GM21737 (cell line): ENCODE measurements at regions not wholly inside any gene's neighbourhood (a gene's known extent, or its start where the extent isn't known, plus 50 kb on each side); places are given as distances from the start of the nearest gene placed in this dataset.
A peak's percentile ranks its signal among the peaks of the same experiment; 100 is the strongest.

Experiments used
- ATAC-seq: cut with Tn5 transposase; IDR thresholded peaks from one replicate; pipeline ENCODE4 v1.9.1; 2021; ENCODE audit warnings: mild to moderate bottlenecking, moderate library complexity; ENCODE audit not compliant: unreplicated experiment

GRCh38 chr9:90249094-90249493 is 393.5 kb downstream of the DIRAS2 start:
- ATAC-seq: no peak

- no peak for ATAC-seq
Measured at GRCh38 chr9:90251316-90251715, 391.3 kb downstream of the DIRAS2 start.

DNA sequence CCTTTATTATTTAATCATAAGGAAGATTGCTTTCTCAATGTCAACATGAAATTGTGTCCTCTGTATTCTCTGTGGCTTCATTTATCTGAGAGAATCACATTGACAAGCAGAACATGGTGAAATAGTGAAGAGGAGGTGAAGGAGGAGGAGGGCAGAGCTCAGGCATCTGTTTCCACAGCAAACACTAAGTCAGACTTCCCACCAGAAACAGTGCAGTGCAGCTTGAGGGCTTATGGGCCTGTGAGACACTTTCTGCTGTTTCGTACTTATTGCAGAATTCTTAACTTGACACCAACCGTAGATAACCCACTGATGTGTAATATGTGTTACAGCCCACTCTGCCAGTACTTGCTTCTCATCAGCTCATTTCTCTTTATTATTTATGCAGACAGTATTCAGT is 386.3 kb downstream of the DIRAS2 start:
- ATAC-seq: no peak

GRCh38 chr9:90259311-90260246 is 383.0 kb downstream of the DIRAS2 start:
- no peak for ATAC-seq

DNA sequence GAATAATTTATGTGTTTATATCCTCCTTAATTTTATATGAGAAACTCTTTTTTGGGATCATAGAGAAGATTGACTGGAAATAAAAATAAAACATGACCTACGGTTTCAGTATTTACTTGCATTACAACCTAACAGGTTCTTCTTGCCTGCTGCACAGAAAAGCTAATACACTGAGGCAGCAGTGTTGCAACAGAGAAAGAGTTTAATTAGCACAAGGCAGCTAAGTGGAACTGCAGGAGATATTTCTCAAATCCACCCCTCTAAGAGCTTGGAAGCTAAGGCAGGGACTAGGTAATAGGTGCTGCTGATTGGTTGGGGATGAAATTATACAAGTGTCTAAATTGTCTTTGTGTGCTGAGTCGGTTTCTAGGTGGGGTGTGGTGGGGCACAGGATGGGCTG is 380.9 kb downstream of the DIRAS2 start:
- no peak for ATAC-seq

- no peak for ATAC-seq
Measured at GRCh38 chr9:90268613-90269012, 374.0 kb downstream of the DIRAS2 start.

DNA sequence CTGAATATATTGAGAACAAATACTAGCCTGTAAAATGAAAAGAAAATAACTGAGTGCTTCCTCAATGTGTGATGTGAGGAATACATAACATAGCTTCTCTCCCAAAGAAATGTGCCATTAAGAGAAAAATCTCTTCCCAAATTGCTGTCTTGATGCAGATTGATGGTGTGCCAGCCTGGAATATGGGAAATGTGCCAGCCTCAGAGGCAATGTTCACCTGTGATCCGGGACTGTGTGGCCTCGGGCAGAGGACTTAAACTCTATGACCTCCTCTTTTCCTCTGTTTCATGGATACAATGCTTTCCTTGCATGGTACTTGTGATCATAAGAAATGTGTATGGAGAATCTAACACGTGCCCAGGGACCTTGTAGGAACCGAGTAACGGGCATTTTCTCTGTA is 370.9 kb downstream of the DIRAS2 start:
- ATAC-seq: no peak

- ATAC-seq: no peak
Measured at GRCh38 chr9:90274725-90275124, 367.9 kb downstream of the DIRAS2 start.

DNA sequence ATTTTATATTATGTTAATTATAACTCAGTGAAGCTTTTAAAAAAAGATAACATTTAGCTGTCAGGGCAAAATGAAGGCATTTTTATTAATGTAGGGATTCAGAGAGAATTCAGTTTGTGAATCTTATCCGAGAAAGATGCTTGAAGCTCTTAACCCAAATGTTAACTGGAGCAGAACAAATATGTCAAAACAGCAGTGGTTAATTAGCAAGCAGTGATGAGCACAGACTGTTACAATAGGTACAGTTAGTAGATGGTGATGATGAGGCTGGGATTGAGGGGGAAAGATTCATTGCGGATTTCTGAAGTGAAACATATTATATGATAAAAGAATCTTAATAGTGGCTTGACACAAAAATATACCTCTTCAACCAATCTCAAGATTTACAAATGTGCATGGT is 356.7 kb downstream of the DIRAS2 start:
- ATAC-seq: no peak

DNA sequence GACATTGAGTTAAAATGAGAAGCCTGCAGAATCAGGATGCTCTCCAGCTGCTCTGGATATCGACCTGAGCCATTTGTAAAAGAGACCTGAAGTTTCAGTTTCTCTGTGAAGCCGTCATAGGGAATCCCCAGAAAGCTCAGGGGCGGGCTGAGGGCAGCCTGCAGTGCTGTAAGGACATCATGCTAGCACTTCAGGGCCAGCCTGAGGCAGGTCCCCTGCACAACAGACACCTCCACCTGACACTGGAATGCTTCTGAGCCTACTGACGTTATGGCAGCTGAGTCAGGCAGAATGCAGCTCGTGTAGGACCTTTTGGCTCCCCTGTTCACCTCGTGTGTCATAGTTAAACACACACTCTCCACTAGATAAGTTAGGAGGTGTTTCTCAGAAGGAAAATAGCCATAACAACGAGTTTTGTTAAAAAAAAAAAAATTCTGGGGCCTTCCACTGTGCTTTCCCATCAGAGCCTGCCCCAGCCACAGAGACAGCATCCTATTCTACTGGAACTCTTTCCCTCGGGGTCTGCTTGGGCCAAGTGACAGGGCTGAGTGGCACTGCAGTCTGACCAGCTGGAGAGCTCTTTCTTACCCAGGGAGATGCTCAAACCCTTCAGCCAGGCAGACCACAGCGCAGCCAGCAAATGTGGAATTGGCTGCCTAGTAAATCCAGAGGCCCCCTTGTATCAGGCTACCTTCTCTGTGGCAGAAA is 354.9 kb downstream of the DIRAS2 start:
- peak; percentile 90 for ATAC-seq

DNA sequence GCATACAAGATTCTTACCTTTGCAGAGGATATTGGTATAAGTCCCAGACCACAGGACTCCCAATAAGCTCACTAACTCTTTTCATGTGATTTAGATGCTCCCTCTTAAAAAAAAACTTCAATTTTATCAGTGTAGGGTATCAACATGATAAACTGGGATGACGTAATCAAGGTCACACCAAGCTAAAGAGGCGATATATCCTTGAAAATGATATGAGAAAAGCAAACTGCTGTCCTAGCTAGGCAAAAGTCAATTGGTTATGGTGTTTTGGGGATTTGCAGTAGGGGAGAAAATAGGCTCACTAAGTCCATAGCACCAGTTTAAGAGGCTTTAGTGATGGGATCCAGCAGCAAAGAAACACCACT is 354.4 kb downstream of the DIRAS2 start:
- no peak for ATAC-seq

DNA sequence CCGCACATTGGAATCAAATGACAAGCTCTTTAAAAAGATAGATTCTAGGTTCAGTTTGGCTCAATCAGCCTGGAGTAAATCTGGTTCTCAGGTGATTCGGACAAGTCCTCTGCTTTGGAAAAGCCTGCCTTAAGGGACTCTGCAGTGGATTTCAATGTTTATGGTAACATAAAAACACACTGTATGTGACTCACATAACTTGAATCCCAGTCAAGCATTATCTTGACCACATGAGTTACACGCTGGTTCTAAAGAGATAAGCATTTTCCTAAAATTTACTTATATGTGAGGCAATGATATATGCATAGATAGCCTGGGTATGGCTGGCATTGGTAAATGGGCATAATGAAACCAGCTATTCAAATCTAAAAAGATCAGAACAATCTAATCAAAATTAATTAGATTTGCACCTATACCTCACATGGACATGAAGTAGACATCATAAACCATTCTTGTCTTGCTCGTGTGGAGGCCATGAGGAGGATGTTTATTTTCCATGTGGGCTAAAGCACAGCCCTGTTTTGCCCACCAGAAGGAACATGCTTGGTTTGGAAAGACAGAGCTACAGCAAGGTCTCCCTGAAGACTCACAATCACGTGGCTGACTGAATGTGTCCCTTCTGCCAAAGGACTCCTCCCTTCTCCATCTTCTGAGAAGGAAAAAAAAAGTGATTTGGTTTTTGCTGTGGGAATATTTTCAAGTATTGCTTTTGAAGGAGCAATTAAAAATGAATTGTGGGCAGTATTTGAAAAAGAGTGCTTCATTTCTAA is 351.7 kb downstream of the DIRAS2 start:
- no peak for ATAC-seq

DNA sequence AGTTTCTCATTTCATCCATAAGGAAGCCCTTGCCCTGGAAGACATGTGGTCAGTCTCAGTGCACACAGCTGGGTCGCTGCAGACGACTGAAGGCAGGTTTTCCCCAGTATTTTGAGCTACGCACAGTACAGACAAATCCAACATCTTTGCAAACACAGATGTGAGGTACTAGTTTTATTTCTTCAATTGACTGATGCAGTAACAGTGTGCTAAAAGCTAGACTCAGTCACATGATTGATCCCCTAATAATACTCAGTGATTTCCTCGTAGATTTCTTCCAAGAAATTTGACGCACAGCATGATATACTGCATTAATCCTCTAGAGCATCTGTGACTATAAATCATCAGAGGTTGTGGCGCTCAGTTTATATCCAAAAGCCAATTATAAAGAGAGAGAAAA is 346.1 kb downstream of the DIRAS2 start:
- no peak for ATAC-seq

DNA sequence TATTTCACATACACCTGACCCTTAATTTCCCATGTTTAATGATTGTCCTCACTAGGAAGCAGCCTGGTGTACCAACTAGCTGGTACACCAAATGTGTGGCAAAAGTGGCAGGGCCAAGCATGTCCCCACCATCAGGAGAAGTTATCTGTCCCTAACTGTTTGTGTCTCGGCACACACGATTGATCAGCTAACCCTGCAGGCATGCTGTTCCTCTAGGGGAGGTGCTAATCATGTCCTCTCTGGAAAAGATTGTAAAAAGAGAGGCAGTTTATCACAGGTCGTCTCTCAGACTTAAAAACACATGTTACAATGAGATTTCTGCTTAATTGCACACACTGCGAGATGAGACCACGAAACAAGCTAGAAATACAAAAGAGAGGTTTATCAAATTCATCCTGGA is 342.7 kb downstream of the DIRAS2 start:
- ATAC-seq: no peak

- no peak for ATAC-seq
Measured at GRCh38 chr9:90300611-90301276, 341.9 kb downstream of the DIRAS2 start.

DNA sequence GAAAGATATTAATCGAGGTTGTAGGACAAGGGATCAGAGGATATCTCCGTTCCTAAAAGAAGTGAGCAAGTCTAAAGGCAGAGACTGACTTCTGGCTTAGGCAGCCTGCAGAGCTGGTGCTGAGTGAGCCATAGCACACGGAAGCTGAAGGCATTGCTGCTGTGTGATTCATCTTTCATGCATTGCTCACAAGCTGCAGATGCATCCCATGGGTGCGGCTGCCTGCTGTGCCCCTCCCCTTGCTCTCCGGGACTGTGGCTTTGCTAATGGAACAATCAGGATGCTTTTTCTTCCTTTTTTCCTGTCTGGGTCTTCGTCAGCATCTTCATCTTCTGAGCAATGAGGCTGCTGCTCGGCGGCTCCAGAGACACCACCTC is 341.4 kb downstream of the DIRAS2 start:
- ATAC-seq: no peak

DNA sequence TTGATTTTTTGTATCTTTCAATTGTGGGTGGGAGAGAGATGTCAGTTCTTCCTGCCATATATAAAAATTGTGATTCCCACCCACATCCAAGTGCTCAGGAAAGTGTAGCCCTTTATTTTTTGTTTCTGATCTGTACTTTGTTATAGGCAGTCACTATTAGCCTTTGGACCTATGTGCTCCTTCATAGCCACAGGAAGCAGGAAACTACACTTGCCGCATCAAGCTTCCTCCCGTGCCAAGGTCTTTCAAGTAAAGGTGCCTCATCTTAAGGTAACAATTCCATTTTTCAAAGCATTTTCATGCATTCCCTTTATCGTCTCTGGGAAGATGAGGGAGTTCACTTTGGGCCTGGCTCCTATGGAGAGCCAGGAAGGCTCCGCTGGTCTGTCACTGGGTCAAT is 339.0 kb downstream of the DIRAS2 start:
- no peak for ATAC-seq

DNA sequence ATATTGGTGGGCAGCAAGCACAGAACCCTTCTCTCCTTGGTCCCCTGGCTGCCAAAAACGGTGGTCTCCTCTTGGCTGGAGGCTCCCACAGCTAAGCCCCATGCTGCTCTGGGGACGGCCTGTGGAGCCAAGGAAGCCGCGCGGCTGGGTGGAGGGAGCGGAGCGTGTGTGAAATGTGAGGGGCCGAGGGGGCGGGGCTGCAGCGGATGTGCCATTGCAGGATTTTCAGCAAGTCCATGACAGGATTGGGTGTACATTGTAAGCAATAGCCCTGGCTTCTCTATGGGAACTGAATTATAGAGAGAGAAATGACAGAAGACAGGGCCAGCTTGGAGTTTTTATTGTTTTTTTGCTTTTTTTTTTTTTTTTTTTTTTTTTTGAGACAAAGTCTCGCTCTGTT is 336.5 kb downstream of the DIRAS2 start:
- ATAC-seq: no peak

DNA sequence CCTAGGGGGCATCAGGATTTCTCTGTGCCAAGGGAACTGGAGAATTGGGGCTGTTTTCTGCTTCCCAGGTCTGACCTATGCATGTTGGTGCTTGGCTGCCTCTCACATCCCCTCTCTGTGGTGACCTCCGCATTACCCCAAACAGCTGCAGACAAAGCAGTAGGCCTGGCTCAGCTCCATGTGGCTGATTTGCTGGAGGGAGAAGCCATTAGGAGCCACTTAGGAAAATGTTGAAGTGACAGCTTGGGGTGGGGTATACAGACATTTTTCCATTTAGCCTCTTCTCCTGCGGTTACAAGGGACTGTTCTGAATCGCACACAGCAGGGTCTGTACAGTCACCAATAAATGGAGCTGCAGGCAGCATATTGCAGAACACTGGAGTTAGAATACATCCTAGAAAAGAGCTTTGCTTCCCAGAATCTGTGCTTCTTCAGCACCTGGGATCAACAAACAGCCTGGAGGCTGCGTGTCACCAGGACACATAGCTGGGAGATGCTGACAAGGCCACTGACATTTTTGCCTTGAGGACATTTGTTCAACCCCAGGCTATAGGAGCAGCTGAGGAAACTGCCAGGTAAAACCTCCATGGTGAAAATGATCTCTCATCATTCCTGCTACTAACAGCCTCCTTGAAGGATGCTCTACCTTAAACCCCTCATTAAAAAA is 335.3 kb downstream of the DIRAS2 start:
- no peak for ATAC-seq

- no peak for ATAC-seq
Measured at GRCh38 chr9:90307891-90308290, 334.7 kb downstream of the DIRAS2 start.

GRCh38 chr9:90308691-90309090 is 333.9 kb downstream of the DIRAS2 start:
- no peak for ATAC-seq
